ENCODE measurements at regions not wholly inside any gene's neighbourhood (a gene's known extent, or its start where the extent isn't known, plus 50 kb on each side); places are given as distances from the start of the nearest gene placed in this dataset.

- TF ChIP-seq POLR2A (IDR thresholded peaks at IDR 0.05; ENCODE audit: low read depth, low read length) (no peak), TAF1 (IDR thresholded peaks at IDR 0.05; ENCODE audit: borderline replicate concordance, low read depth, low read length) (no peak)
These were observed 298.0 kb upstream of the KITLG start for GRCh38 chr12:88878295-88878694.

Data from GM12892 (cell line).